MM.1S (cell line): ENCODE measurements at regions not wholly inside any gene's neighbourhood (a gene's known extent, or its start where the extent isn't known, plus 50 kb on each side); places are given as distances from the start of the nearest gene placed in this dataset.

Experiments
- DNase-seq: peaks from one replicate; pipeline ENCODE4 v3.0.0-alpha.2; 2015
- H2AFZ ChIP-seq: fragments of 300-600 bp; sonication (generic); 2 replicates; pipeline ENCODE4 v1.6.0; 2016; ENCODE audit warnings: antibody characterized with exemption, low read length
- H3F3A ChIP-seq: fragments of 300-600 bp; sonication (generic); 2 replicates; pipeline ENCODE4 v1.6.1; 2016; ENCODE audit warnings: mild to moderate bottlenecking, antibody characterized with exemption, low read length, moderate library complexity, mixed read lengths; ENCODE audit not compliant: insufficient read depth
- H3K27ac ChIP-seq: fragments of 300-600 bp; sonication (generic); 2 replicates; pipeline ENCODE4 v1.5.1; 2016; ENCODE audit warnings: mild to moderate bottlenecking, low read length
- H3K27me3 ChIP-seq: fragments of 300-600 bp; sonication (generic); replicated peaks from 2 replicates; pipeline ENCODE4 v1.6.0; 2016; ENCODE audit warnings: low read length; ENCODE audit not compliant: insufficient read depth
- H3K36me3 ChIP-seq: fragments of 300-600 bp; sonication (generic); replicated peaks from 2 replicates; pipeline ENCODE4 v1.6.1; 2016; ENCODE audit warnings: mild to moderate bottlenecking, low read length, mixed read lengths; ENCODE audit not compliant: insufficient read depth
- H3K4me1 ChIP-seq: fragments of 300-600 bp; sonication (generic); 2 replicates; pipeline ENCODE4 v1.6.1; 2016; ENCODE audit warnings: low read length, mixed read lengths
- H3K4me2 ChIP-seq: fragments of 300-600 bp; sonication (generic); 2 replicates; pipeline ENCODE4 v1.6.0; 2016; ENCODE audit warnings: low read depth, low read length
- H3K4me3 ChIP-seq: fragments of 300-600 bp; sonication (generic); 2 replicates; pipeline ENCODE4 v1.5.1; 2016; ENCODE audit warnings: low read length, mixed read lengths
- H3K79me2 ChIP-seq: fragments of 300-600 bp; sonication (generic); 2 replicates; pipeline ENCODE4 v1.6.1; 2016; ENCODE audit warnings: mixed run types, low read length, mixed read lengths
- H3K9ac ChIP-seq: fragments of 300-600 bp; sonication (generic); 2 replicates; pipeline ENCODE4 v1.6.1; 2016; ENCODE audit warnings: low read length, mixed read lengths
- H3K9me2 ChIP-seq: fragments of 300-600 bp; sonication (generic); replicated peaks from 2 replicates; pipeline ENCODE4 v1.6.1; 2016; ENCODE audit warnings: mild to moderate bottlenecking, low read length, mixed read lengths; ENCODE audit not compliant: insufficient read depth
- H3K9me3 ChIP-seq: fragments of 300-600 bp; sonication (generic); replicated peaks from 2 replicates; pipeline ENCODE4 v1.6.1; 2016; ENCODE audit warnings: mild to moderate bottlenecking, low read length, mixed read lengths; ENCODE audit not compliant: insufficient read depth
- H4K20me1 ChIP-seq: fragments of 300-600 bp; sonication (generic); 2 replicates; pipeline ENCODE4 v1.6.1; 2016; ENCODE audit warnings: mild to moderate bottlenecking, low read length, moderate library complexity, mixed read lengths; ENCODE audit not compliant: insufficient read depth
- CTCF ChIP-seq: fragments of 300-600 bp; sonication (generic); IDR thresholded peaks from 2 replicates; pipeline ENCODE4 v1.5.1; 2016; ENCODE audit warnings: antibody characterized with exemption, low read length, mixed read lengths
- EZH2 ChIP-seq: fragments of 300-600 bp; sonication (generic); optimal IDR thresholded peaks from 2 replicates; pipeline ENCODE3; 2017; ENCODE audit warnings: low read depth, mild to moderate bottlenecking, antibody characterized with exemption, low read length, mixed read lengths
- EZH2phosphoT487 ChIP-seq: fragments of 300-600 bp; sonication (generic); IDR thresholded peaks from 2 replicates; pipeline ENCODE4 v1.6.1; 2018; ENCODE audit warnings: antibody characterized with exemption, low read length

GRCh38 chr1:191984856-191985255, 173.4 kb upstream of the RGS18 start:
- no peaks in the 10 kb centered on the region for H3K4me1 ChIP-seq
- no peak overlapping the region for H2AFZ ChIP-seq
- no peak overlapping the region for H3K27ac ChIP-seq
- H3K9me2 ChIP-seq = no peaks in the 10 kb centered on the region
- H3K9ac ChIP-seq = no peak overlapping the region
- no peaks in the 10 kb centered on the region for H4K20me1 ChIP-seq
- H3K27me3 ChIP-seq = no peaks in the 10 kb centered on the region
- TF ChIP-seq EZH2 = no peak
- no peak for TF ChIP-seq EZH2phosphoT487
- no peak for TF ChIP-seq CTCF
- no peaks in the 10 kb centered on the region for H3K36me3 ChIP-seq
- H3F3A ChIP-seq = no peaks in the 10 kb centered on the region
- H3K4me2 ChIP-seq = no peak overlapping the region
- H3K9me3 ChIP-seq = no peaks in the 10 kb centered on the region
- no peak overlapping the region for H3K4me3 ChIP-seq
- no peaks in the 10 kb centered on the region for H3K79me2 ChIP-seq
- no peak for DNase-seq

DNA sequence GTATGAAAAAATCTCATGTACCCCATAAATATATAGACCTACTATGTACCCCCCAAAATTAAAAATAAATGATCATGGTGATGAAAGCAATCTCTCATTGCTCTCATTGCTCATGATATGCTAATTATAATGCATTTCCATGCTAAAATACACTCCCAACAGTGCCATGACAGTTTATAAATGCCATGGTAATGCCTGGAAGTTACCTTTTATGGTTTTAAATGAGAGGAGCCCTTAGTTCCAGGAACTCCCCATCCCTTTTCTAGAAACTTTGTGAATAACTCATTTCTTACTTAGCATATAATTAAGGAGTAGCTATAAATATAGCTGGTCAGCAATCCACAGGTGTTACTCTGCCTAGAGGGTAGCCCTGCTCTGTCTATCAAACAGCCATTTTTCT, 166.1 kb upstream of the RGS18 start:
- Histone ChIP-seq H3K4me3 (no peak overlapping the region), H3K4me1 (no peaks in the 10 kb centered on the region), H3K27ac (no peak overlapping the region), H3K9me2 (no peaks in the 10 kb centered on the region), H3K27me3 (no peaks in the 10 kb centered on the region), H3K79me2 (no peaks in the 10 kb centered on the region), H3K9me3 (no peaks in the 10 kb centered on the region), H3K36me3 (no peaks in the 10 kb centered on the region), H4K20me1 (no peaks in the 10 kb centered on the region), H3K4me2 (no peak overlapping the region), H2AFZ (no peak overlapping the region), H3K9ac (no peak overlapping the region), H3F3A (no peaks in the 10 kb centered on the region)
- DNase-seq = no peak
- TF ChIP-seq CTCF (no peak), EZH2phosphoT487 (no peak), EZH2 (no peak)

DNA sequence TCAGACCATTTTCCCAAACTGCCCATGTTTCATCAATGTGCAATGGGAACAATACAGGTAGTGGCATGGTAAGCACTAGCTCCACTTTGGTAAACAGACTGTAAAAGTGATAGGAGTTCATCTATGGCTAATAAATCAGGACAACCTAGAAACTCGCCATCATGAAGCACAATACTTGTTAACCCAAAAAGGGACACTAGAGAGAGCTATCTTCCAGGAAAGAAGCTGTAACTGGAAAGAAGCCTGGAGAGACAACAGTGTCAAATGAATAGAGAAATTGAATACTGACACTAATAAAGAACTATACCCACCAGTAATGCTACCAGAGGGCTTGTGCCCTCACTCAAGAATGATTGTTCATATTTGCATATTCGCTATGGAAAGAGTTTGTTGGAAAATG, 164.7 kb upstream of the RGS18 start:
- no peaks in the 10 kb centered on the region for H3K9me3 ChIP-seq
- H3F3A ChIP-seq = no peaks in the 10 kb centered on the region
- no peak overlapping the region for H2AFZ ChIP-seq
- H3K27ac ChIP-seq = no peak overlapping the region
- peak; percentile 45 for TF ChIP-seq CTCF
- TF ChIP-seq EZH2 = no peak
- TF ChIP-seq EZH2phosphoT487 = no peak
- H3K27me3 ChIP-seq = no peaks in the 10 kb centered on the region
- no peaks in the 10 kb centered on the region for H3K79me2 ChIP-seq
- no peaks in the 10 kb centered on the region for H3K36me3 ChIP-seq
- no peak overlapping the region for H3K9ac ChIP-seq
- H3K9me2 ChIP-seq = no peaks in the 10 kb centered on the region
- no peaks in the 10 kb centered on the region for H3K4me1 ChIP-seq
- DNase-seq = peak; percentile 41
- H3K4me2 ChIP-seq = no peak overlapping the region
- H4K20me1 ChIP-seq = no peaks in the 10 kb centered on the region
- H3K4me3 ChIP-seq = no peak overlapping the region
